Right lobe of liver (tissue), 4 donors: ENCODE measurements at regions not wholly inside any gene's neighbourhood (a gene's known extent, or its start where the extent isn't known, plus 50 kb on each side); places are given as distances from the start of the nearest gene placed in this dataset.

Experiments
- CTCF ChIP-seq, 4 donors: fragments of 200-600 bp in 3 of 4; fragments of 450-650 bp in 1 of 4; IDR thresholded peaks; one replicate each; pipeline versions ENCODE4 v1.5.1 to v1.8.0; 2016 to 2022; ENCODE audit warnings: antibody characterized with exemption in 4 of 4, mild to moderate bottlenecking in 2 of 4
- POLR2A ChIP-seq: fragments of 450-650 bp; IDR thresholded peaks from one replicate; pipeline ENCODE4 v1.6.1; 2017; ENCODE audit warnings: antibody characterized with exemption, mild to moderate bottlenecking
- donor health status: DM: no; HTN: no; CAD: no.
- donor health status: DM: no; HTN: no; CAD: no.
- donor health status: DM: no; HTN: yes; CAD: no.

GRCh38 chr6:120534954-120535353 lies 799.3 kb downstream of the TBC1D32 start:
- no peak for TF ChIP-seq POLR2A
- no peak for TF ChIP-seq CTCF (IDR thresholded peaks at IDR 0.05)
